GM12872 (cell line): ENCODE measurements at regions not wholly inside any gene's neighbourhood (a gene's known extent, or its start where the extent isn't known, plus 50 kb on each side); places are given as distances from the start of the nearest gene placed in this dataset.

Experiments used
- CTCF ChIP-seq: IDR thresholded peaks from 3 replicates; pipeline ENCODE4 v1.5.1; 2011; ENCODE audit warnings: low read depth, mild to moderate bottlenecking, low read length, moderate library complexity; ENCODE audit not compliant: insufficient read depth

- TF ChIP-seq CTCF: no peak
Measured at GRCh38 chr13:89474432-89474831, 1803.3 kb downstream of the SLITRK5 start.

- TF ChIP-seq CTCF: no peak
Measured at GRCh38 chr13:89486065-89486464, 1814.9 kb downstream of the SLITRK5 start.

GRCh38 chr13:89486709-89487108 is 1815.5 kb downstream of the SLITRK5 start:
- TF ChIP-seq CTCF: no peak

- no peak for TF ChIP-seq CTCF
Measured at GRCh38 chr13:89490661-89491060, 1819.5 kb downstream of the SLITRK5 start.

- no peak for TF ChIP-seq CTCF
Measured at GRCh38 chr13:89496478-89496877, 1825.3 kb downstream of the SLITRK5 start.

GRCh38 chr13:89497658-89498057 is 1826.5 kb downstream of the SLITRK5 start:
- TF ChIP-seq CTCF: no peak

- no peak for TF ChIP-seq CTCF
Measured at GRCh38 chr13:89502286-89502685, 1831.1 kb downstream of the SLITRK5 start.
